HL-60 (cell line): ENCODE measurements at regions not wholly inside any gene's neighbourhood (a gene's known extent, or its start where the extent isn't known, plus 50 kb on each side); places are given as distances from the start of the nearest gene placed in this dataset.

ENCODE experiments used
- GABPA ChIP-seq: IDR thresholded peaks from 2 replicates; pipeline ENCODE4 v1.6.1; 2012; ENCODE audit warnings: low read depth
- POLR2AphosphoS5 ChIP-seq: IDR thresholded peaks from 2 replicates; pipeline ENCODE4 v1.6.1; 2012; ENCODE audit warnings: low read depth
- REST ChIP-seq: IDR thresholded peaks from 2 replicates; pipeline ENCODE4 v1.6.1; 2012; ENCODE audit warnings: low read depth; ENCODE audit not compliant: insufficient replicate concordance
- TF ChIP-seq, protein P1 (sequence below): IDR thresholded peaks from one replicate; pipeline ENCODE4 v1.5.1; 2011; ENCODE audit warnings: low read length, control low read depth, inconsistent platforms; ENCODE audit not compliant: insufficient read depth

DNA sequence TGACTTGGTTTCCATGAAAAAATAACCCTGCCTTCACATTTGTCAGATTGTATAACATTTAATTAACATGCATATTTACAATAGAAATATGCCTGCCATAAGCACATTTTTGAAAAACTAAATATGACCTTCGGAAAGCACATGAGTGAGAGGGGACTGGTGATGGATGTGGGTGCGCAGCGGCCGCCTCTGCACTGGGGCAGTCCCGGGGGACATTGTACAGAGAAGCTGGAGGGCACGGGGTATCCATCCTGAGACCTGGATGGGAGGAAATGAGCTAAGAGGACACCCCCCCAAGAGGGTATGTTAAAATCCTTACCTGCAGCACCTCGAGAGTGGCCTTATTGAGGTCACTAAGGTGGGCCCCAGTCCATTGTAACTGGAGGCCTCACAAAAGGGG, 161.3 kb upstream of the IRX4 start:
- TF ChIP-seq, protein P1, sequence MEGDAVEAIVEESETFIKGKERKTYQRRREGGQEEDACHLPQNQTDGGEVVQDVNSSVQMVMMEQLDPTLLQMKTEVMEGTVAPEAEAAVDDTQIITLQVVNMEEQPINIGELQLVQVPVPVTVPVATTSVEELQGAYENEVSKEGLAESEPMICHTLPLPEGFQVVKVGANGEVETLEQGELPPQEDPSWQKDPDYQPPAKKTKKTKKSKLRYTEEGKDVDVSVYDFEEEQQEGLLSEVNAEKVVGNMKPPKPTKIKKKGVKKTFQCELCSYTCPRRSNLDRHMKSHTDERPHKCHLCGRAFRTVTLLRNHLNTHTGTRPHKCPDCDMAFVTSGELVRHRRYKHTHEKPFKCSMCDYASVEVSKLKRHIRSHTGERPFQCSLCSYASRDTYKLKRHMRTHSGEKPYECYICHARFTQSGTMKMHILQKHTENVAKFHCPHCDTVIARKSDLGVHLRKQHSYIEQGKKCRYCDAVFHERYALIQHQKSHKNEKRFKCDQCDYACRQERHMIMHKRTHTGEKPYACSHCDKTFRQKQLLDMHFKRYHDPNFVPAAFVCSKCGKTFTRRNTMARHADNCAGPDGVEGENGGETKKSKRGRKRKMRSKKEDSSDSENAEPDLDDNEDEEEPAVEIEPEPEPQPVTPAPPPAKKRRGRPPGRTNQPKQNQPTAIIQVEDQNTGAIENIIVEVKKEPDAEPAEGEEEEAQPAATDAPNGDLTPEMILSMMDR, result no peak
- TF ChIP-seq GABPA (no peak), REST (no peak), POLR2AphosphoS5 (no peak)
